ENCODE measurements at regions not wholly inside any gene's neighbourhood (a gene's known extent, or its start where the extent isn't known, plus 50 kb on each side); places are given as distances from the start of the nearest gene placed in this dataset.

GRCh38 chr3:81097889-81098288, 663.6 kb downstream of the GBE1 start:
- no peak for TF ChIP-seq EZH2phosphoT487 (IDR thresholded peaks at IDR 0.05; ENCODE audit: borderline replicate concordance, low read depth, low read length)
- TF ChIP-seq CTCF (conservative IDR thresholded peaks at IDR 0.05; ENCODE audit: low read length) = no peak
